Dermis blood vessel endothelial cell (primary cell): ENCODE measurements at regions not wholly inside any gene's neighbourhood (a gene's known extent, or its start where the extent isn't known, plus 50 kb on each side); places are given as distances from the start of the nearest gene placed in this dataset.

Experiments used
- DNase-seq: peaks from one replicate; pipeline ENCODE4 v3.0.0; 2010

DNA sequence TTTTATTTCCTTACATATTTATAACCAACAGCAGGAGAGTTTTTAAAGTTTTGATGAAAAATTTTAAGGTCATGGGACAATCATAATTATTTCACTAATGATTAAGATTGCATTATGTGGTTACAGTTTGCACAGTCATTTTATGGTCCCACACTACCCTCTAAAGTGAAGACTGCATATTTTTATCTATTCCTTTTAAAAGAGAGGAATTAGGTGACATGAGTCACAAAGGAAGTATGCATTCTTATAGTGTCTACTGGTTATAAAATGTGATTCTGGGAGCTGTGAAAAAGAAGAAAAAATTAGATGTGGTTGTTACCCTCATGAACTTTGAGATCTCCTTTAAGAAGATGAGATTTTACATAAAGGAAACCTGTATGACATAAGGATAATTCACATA lies 87.9 kb upstream of the GRIA1 start:
- DNase-seq = no peak

- DNase-seq = no peak
Observed at GRCh38 chr5:153403470-153403869, 87.0 kb upstream of the GRIA1 start.

DNA sequence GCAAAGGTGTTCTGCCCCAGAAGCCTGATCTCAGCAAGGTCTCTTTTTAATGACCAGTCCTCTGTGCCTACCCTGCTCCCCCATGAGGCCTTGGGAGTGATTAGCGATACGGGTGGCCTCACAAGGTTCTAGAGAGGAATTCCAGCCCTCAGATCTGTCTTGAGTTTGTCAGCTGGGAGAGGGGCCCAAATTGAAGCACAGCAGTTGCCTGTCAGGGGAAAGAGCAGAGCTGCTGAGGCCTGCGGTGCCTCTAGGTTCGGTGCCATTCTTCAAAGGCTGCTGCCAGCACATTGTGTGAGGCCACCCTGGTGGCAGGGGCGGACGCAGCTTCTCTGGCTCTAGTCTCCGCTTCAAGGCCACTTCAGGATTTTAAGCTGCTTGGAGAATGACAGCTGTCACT lies 85.7 kb upstream of the GRIA1 start:
- no peak for DNase-seq

- no peak for DNase-seq
Observed at GRCh38 chr5:153421676-153422075, 68.8 kb upstream of the GRIA1 start.

- no peak for DNase-seq
Observed at GRCh38 chr5:153425914-153426313, 64.6 kb upstream of the GRIA1 start.

DNA sequence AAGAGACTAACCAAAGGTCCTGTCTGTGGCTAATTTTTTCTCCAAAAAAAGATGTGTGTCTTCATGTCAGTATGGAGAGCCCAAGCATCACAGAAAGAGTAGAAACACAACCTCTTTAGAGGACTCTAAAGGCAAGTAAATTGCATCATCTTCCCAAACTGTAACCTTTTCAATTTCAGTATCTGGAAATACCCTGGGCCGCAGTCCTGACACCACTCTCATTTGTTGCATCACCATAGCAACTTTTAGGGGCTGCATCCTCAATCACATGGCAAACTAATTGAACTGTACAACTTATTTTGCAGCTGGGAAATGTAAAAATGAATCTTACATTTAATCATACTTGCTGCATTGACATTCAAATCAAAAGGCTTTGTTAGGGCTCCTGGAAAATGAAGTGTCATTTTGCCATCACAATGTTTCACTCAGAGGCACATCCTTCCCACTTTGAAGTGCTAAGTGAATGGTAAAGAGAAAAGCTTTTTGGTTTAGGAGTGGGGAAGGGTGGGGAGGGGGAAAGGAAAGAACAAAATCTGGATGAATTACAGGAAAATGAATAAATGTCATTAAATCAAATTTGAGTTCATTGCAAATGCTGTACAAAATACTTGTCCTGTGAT lies 60.6 kb upstream of the GRIA1 start:
- no peak for DNase-seq

DNA sequence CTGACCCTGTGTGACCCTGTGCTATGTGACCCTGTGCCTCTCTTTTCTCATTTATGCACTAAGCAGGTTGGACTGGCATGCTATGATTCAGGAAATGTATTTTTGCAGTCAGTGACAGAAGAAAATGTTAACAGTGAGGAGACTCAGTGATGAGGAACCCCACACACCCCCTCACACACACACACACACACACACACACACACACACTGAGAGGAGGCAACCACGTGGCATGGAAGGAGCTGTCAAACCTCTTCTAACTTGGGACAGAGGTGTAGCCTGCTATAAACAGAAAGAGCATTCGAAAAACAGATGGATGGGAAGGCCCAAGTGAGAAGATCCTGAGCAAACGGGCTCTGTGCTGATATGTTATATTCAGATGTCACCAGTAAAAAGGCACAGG lies 57.9 kb upstream of the GRIA1 start:
- no peak for DNase-seq

GRCh38 chr5:153437251-153437650 lies 53.2 kb upstream of the GRIA1 start:
- DNase-seq = no peak

- DNase-seq = no peak
Observed at GRCh38 chr5:153439130-153439529, 51.3 kb upstream of the GRIA1 start.
